ENCODE measurements at regions not wholly inside any gene's neighbourhood (a gene's known extent, or its start where the extent isn't known, plus 50 kb on each side); places are given as distances from the start of the nearest gene placed in this dataset.

DNA sequence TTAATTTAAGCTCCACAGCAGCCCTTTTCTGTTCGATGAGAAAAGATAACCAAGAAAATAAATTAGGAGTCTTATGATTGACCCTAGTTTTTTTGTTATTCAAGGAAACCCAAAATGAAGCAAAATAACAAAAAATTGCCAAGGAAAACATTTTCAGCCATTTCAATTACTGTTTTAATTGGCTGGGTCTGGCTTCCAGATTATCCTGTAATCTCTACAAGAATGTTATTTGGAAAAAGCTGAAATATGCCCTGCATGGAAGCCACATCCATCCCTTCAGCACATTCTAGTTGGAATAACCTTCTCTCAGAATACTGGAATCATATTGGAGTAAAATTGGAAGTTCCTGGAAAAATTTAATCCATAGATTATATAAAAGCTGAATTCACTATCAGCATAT is 191.1 kb upstream of the CCN2 start:
- DNase-seq (no peak), ATAC-seq (ENCODE audit: low read depth) (no peak)
- TF ChIP-seq EZH2 (IDR thresholded peaks at IDR 0.05; ENCODE audit: borderline replicate concordance, insufficient read depth, low read depth, low read length, poor library complexity, severe bottlenecking) = no peak
- TF ChIP-seq, protein P1, sequence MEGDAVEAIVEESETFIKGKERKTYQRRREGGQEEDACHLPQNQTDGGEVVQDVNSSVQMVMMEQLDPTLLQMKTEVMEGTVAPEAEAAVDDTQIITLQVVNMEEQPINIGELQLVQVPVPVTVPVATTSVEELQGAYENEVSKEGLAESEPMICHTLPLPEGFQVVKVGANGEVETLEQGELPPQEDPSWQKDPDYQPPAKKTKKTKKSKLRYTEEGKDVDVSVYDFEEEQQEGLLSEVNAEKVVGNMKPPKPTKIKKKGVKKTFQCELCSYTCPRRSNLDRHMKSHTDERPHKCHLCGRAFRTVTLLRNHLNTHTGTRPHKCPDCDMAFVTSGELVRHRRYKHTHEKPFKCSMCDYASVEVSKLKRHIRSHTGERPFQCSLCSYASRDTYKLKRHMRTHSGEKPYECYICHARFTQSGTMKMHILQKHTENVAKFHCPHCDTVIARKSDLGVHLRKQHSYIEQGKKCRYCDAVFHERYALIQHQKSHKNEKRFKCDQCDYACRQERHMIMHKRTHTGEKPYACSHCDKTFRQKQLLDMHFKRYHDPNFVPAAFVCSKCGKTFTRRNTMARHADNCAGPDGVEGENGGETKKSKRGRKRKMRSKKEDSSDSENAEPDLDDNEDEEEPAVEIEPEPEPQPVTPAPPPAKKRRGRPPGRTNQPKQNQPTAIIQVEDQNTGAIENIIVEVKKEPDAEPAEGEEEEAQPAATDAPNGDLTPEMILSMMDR (IDR thresholded peaks at IDR 0.05) = no peak
- no peaks in the 10 kb centered on the region for H3K27me3 ChIP-seq (replicated peaks in 1 of 4; ENCODE audit: control extremely low read depth in 1 of 4, control insufficient read depth in 3 of 4, insufficient read depth in 4 of 4, low read length in 3 of 4)
- no peak overlapping the region for H3K9ac ChIP-seq (ENCODE audit: low read length)
- H3K4me1 ChIP-seq (ENCODE audit: control insufficient read depth in 2 of 2, insufficient read depth in 2 of 2, low read length in 2 of 2) = peaks cover 25 to 26% of the 10 kb centered on the region in 2 donors
- H3K4me3 ChIP-seq (ENCODE audit: control extremely low read depth in 1 of 5, extremely low read depth in 1 of 5, insufficient read depth in 1 of 5, low read depth in 2 of 5, low read length in 4 of 5) = no peak overlapping the region
- Mint-ChIP-seq H3K4me3 (no peak overlapping the region), H3K27me3 (no peaks in the 10 kb centered on the region), H3K4me1 (peaks cover 51% of the 10 kb centered on the region), H3K9me3 (ENCODE audit: insufficient read depth) (no peaks in the 10 kb centered on the region), H3K27ac (no peak overlapping the region)
- H2AFZ ChIP-seq (ENCODE audit: insufficient read depth, low read depth, low read length, poor library complexity, severe bottlenecking) = no peak overlapping the region
- no peak overlapping the region for H3K27ac ChIP-seq (ENCODE audit: low read length in 2 of 2)
- intact Hi-C loops (cut with micrococcal nuclease) = no loop called here
- H3K79me2 ChIP-seq (ENCODE audit: control insufficient read depth, insufficient read depth, low read length) = peaks cover 40% of the 10 kb centered on the region
- CTCF ChIA-PET = no interaction called here
- no peaks in the 10 kb centered on the region for H3K9me3 ChIP-seq (ENCODE audit: control extremely low read depth in 1 of 3, control insufficient read depth in 2 of 3, insufficient read depth in 1 of 3, low read length in 2 of 3)
- POLR2A ChIA-PET = no interaction called here
- no peaks in the 10 kb centered on the region for H4K20me1 ChIP-seq (ENCODE audit: control insufficient read depth, insufficient read depth, low read length, poor library complexity, severe bottlenecking)
- no CpG with 5 or more reads among the region's 1 CpG for WGBS (ENCODE audit: insufficient coverage)
- H3K4me2 ChIP-seq (replicated peaks; ENCODE audit: low read depth, low read length, poor library complexity, severe bottlenecking) = no peak overlapping the region
- no peaks in the 10 kb centered on the region for H3K36me3 ChIP-seq (replicated peaks in 1 of 2; ENCODE audit: control extremely low read depth in 1 of 2, control insufficient read depth in 1 of 2, extremely low read depth in 1 of 2, insufficient read depth in 2 of 2, low read length in 1 of 2)

DNA sequence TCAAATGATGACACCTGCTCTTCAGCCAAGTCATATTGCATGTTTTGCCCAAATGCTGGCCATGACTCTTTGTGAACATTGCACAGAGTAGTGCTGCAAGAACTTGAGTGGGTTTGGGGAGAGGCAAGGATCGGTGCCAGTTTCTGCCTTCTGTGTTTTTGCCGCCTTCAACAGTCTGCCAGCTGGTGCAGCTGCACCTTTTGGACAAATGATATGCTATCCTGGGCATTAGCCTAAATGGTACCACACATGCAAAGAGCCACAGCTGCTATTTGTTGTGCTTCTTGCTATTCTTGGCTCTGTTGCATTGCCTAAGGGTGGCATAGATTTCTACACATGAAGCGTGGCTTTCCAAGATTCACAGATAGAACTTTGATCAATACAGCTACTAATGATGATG is 189.0 kb upstream of the CCN2 start:
- DNase-seq = no peak
- no peaks in the 10 kb centered on the region for H3K9me3 Mint-ChIP-seq (ENCODE audit: insufficient read depth)

More for the DNA sequence above, 189.0 kb upstream of the CCN2 start:
- H3K4me3 ChIP-seq (ENCODE audit: control extremely low read depth in 1 of 5, extremely low read depth in 1 of 5, insufficient read depth in 1 of 5, low read depth in 2 of 5, low read length in 4 of 5) = no peak overlapping the region
- intact Hi-C loops (cut with micrococcal nuclease) = no loop called here
- H3K27ac Mint-ChIP-seq = peak overlapping the region; percentile 15
- no peaks in the 10 kb centered on the region for H3K27me3 Mint-ChIP-seq
- ChIA-PET POLR2A (interaction anchor here (0.6 kb wide), 1 partner anchor 8 kb away, joined by 5 read pairs; no protein-coding TSS in a partner anchor), CTCF (interaction anchor here (1.0 kb wide), 1 partner anchor 9 kb away, joined by 3 read pairs; no protein-coding TSS in a partner anchor)
- no peaks in the 10 kb centered on the region for H3K36me3 ChIP-seq (replicated peaks in 1 of 2; ENCODE audit: control extremely low read depth in 1 of 2, control insufficient read depth in 1 of 2, extremely low read depth in 1 of 2, insufficient read depth in 2 of 2, low read length in 1 of 2)
- no peak overlapping the region for H3K9ac ChIP-seq (ENCODE audit: low read length)
- H3K27me3 ChIP-seq (replicated peaks in 1 of 4; ENCODE audit: control extremely low read depth in 1 of 4, control insufficient read depth in 3 of 4, insufficient read depth in 4 of 4, low read length in 3 of 4) = no peaks in the 10 kb centered on the region
- peaks cover 49% of the 10 kb centered on the region for H3K79me2 ChIP-seq (ENCODE audit: control insufficient read depth, insufficient read depth, low read length)
- H2AFZ ChIP-seq (ENCODE audit: insufficient read depth, low read depth, low read length, poor library complexity, severe bottlenecking) = peak overlapping the region; percentile 10
- TF ChIP-seq, protein P1 (IDR thresholded peaks at IDR 0.05) = no peak
- H3K4me1 ChIP-seq (ENCODE audit: control insufficient read depth in 2 of 2, insufficient read depth in 2 of 2, low read length in 2 of 2) = peaks cover 45 to 46% of the 10 kb centered on the region in 2 donors
- 44% methylated on average over 2 of the region's 3 CpGs for WGBS (ENCODE audit: insufficient coverage)
- H3K4me1 Mint-ChIP-seq = peaks cover 66% of the 10 kb centered on the region
- no peak overlapping the region for H3K27ac ChIP-seq (ENCODE audit: low read length in 2 of 2)
- ATAC-seq (ENCODE audit: low read depth) = no peak
- H3K4me3 Mint-ChIP-seq = peak overlapping the region; percentile 40
- peak overlapping the region; percentile 10 for H3K4me2 ChIP-seq (replicated peaks; ENCODE audit: low read depth, low read length, poor library complexity, severe bottlenecking)
- no peaks in the 10 kb centered on the region for H3K9me3 ChIP-seq (ENCODE audit: control extremely low read depth in 1 of 3, control insufficient read depth in 2 of 3, insufficient read depth in 1 of 3, low read length in 2 of 3)
- H4K20me1 ChIP-seq (ENCODE audit: control insufficient read depth, insufficient read depth, low read length, poor library complexity, severe bottlenecking) = no peaks in the 10 kb centered on the region

Measured in B cell (primary cell).